Activated naive CD8-positive, alpha-beta T cell treated with anti-CD3 and anti-CD28 coated beads, Interleukin-2, amount 10 ng/mL, durations not matched to agents 7 days and 5 days (primary cell): ENCODE measurements at regions not wholly inside any gene's neighbourhood (a gene's known extent, or its start where the extent isn't known, plus 50 kb on each side); places are given as distances from the start of the nearest gene placed in this dataset.

Experiments used
- ATAC-seq: fragments of 150-1000 bp; cut with Tn5 transposase; one replicate; pipeline ENCODE4 v1.10.0; 2021; ENCODE audit warnings: low read depth, moderate library complexity
- POLR2A ChIA-PET: fragments of 350-600 bp; sonication (Branson Sonifier 250); formaldehyde crosslinking; loops from one replicate; lab custom pipeline; 2021; ENCODE audit warnings: antibody characterized with exemption; lab: Charles Lee
- DNase-seq: peaks from one replicate; pipeline ENCODE4 v3.0.0; 2021
- H3K27ac Mint-ChIP-seq: one replicate; pipeline ENCODE4 v1.8.0; 2022; ENCODE audit warnings: mild to moderate bottlenecking, mixed read lengths
- H3K27me3 Mint-ChIP-seq: one replicate; pipeline ENCODE4 v1.8.0; 2022; ENCODE audit warnings: mild to moderate bottlenecking, moderate library complexity, mixed read lengths
- H3K36me3 Mint-ChIP-seq: one replicate; pipeline ENCODE4 v1.8.0; 2021; ENCODE audit warnings: mild to moderate bottlenecking, mixed read lengths
- H3K4me1 Mint-ChIP-seq: one replicate; pipeline ENCODE4 v1.8.0; 2021; ENCODE audit warnings: mixed read lengths
- H3K4me3 Mint-ChIP-seq: one replicate; pipeline ENCODE4 v1.8.0; 2022; ENCODE audit warnings: mild to moderate bottlenecking, moderate library complexity, mixed read lengths
- H3K9me3 Mint-ChIP-seq: one replicate; pipeline ENCODE4 v1.8.0; 2021; ENCODE audit warnings: mixed read lengths

DNA sequence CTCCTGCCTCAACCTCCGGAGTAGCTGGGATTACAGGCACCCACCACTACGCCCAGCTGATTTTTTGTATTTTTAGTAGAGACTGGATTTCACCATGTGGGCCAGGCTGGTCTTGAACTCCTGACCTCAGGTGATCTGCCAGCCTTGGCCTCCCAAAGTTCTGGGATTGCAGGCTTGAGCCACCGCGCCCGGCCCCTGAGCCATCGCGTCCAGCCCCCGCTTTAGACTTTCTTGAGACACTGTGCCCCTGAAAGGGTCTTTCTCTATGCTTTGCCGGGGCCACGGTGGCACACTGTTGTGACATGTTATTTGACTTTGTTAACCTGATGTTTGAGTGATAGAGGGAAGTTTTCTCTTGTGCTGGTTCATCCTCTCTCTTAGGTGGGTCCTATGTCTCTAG, 186.4 kb downstream of the BTG1 start:
- Mint-ChIP-seq H3K4me1 (peaks cover 3% of the 10 kb centered on the region), H3K36me3 (peaks cover 12% of the 10 kb centered on the region), H3K9me3 (peaks cover 15% of the 10 kb centered on the region), H3K27ac (no peak overlapping the region), H3K27me3 (no peaks in the 10 kb centered on the region), H3K4me3 (no peak overlapping the region)
- POLR2A ChIA-PET = no interaction called here
- ATAC-seq (no peak), DNase-seq (no peak)

DNA sequence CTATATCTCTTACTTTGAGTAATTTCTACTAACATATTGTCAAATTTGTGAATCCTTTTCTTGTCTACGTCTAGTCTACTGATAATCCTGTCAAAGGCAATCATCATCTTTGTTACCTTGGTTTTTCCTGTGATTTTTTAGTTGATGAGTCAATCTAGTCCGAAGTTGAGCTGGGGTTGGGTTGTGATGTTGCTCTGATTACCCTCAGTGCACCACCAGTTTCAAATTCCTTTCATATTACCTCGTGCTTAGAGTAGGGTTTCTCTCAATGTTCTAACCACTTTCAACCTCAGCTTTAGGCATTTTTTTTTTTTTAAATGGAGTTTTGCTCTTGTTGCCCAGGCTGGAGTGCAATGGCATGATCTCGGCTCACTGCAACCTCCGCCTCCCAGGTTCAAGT, 186.8 kb downstream of the BTG1 start:
- peaks cover 3% of the 10 kb centered on the region for H3K4me1 Mint-ChIP-seq
- peaks cover 12% of the 10 kb centered on the region for H3K36me3 Mint-ChIP-seq
- ATAC-seq = no peak
- no peaks in the 10 kb centered on the region for H3K27me3 Mint-ChIP-seq
- DNase-seq = no peak
- H3K27ac Mint-ChIP-seq = no peak overlapping the region
- POLR2A ChIA-PET = no interaction called here
- no peak overlapping the region for H3K4me3 Mint-ChIP-seq
- H3K9me3 Mint-ChIP-seq = peaks cover 15% of the 10 kb centered on the region

DNA sequence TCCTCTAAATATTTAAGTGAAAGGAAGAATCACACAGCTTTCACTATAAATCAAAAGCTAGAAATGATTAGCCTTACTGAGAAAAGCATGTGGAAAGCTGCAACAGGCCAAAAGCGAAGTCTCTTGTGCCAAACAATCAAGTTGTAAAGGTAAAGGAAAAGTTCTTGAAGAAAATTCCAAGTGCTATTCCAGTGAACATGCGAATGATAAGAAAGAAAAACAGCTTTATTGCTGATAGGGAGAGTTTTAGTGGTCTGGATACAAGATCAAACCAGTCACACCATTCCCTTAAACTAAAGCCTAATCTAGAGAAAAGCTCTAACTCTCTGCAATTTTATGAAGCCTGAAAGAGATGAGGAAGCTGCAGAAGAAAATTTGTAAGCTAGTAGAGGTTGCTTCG, 190.9 kb downstream of the BTG1 start:
- Mint-ChIP-seq H3K27ac (no peak overlapping the region), H3K36me3 (peaks cover 8% of the 10 kb centered on the region), H3K9me3 (peaks cover 15% of the 10 kb centered on the region), H3K27me3 (no peaks in the 10 kb centered on the region), H3K4me3 (no peak overlapping the region), H3K4me1 (peaks cover 3% of the 10 kb centered on the region)
- POLR2A ChIA-PET = no interaction called here
- no peak for ATAC-seq
- no peak for DNase-seq

DNA sequence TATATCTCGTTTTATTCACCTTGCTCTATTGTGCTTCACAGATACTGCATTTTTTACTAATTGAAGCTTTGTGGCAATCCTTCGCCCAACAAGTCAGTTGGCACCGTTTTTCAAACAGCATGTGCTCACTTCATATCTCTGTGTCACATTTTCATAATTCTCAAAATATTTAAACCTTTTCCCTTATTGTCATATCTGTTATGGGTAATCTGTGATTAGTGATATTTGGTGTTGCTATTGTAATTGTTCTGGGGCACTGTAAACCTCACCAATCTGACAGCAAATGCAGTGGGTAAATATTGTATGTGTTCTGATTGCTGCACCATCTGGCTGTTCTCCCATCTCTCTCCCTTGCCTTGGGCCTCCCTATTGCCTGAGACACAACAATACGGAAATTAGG, 191.3 kb downstream of the BTG1 start:
- Mint-ChIP-seq H3K27ac (no peak overlapping the region), H3K27me3 (no peaks in the 10 kb centered on the region), H3K4me1 (peaks cover 3% of the 10 kb centered on the region), H3K4me3 (no peak overlapping the region), H3K36me3 (peaks cover 8% of the 10 kb centered on the region), H3K9me3 (peaks cover 15% of the 10 kb centered on the region)
- DNase-seq (no peak), ATAC-seq (no peak)
- POLR2A ChIA-PET = no interaction called here

DNA sequence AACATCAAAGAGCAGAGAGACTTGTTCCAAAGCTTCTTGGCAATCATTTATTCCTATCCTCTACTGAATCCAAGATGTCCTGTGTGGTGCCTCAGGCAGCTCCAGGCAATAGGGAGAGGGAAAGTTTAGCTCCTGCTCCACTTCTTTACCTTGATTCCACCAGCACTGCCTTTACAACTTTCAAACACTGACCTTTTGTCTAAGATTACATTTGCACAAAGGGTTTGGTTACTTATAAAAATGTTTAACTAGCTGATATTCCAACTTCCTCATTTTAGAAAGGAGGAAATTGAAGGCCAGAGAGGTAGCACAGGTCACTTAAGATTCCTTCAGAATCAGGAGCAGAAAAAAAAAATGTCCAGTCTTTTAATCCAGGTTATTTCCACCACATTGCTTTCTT, 192.7 kb downstream of the BTG1 start:
- Mint-ChIP-seq H3K4me1 (peaks cover 4% of the 10 kb centered on the region), H3K27ac (no peak overlapping the region), H3K4me3 (no peak overlapping the region), H3K36me3 (peaks cover 8% of the 10 kb centered on the region), H3K9me3 (peaks cover 15% of the 10 kb centered on the region), H3K27me3 (no peaks in the 10 kb centered on the region)
- no peak for ATAC-seq
- POLR2A ChIA-PET = no interaction called here
- DNase-seq = no peak

DNA sequence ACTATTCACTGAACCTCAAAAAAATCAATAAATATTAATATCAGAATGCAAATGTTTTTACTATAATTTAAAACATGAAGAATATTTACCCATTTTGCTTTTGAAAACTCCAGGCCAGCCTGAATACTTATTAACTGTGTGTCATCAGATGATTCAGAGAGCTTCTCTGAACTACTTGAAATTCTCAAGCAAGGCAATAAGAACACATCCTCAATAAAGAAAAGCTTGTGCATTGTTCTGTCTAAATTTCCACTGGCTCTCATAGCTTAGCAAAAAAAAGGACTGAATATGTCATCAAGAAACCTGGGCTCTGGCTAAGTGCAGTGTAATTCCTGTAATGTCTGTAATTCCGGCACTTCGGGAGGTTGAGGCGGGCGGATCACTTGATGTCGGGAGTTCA, 194.1 kb downstream of the BTG1 start:
- POLR2A ChIA-PET = no interaction called here
- H3K36me3 Mint-ChIP-seq = peaks cover 1% of the 10 kb centered on the region
- ATAC-seq (no peak), DNase-seq (no peak)
- H3K27ac Mint-ChIP-seq = no peak overlapping the region
- H3K4me3 Mint-ChIP-seq = no peak overlapping the region
- H3K4me1 Mint-ChIP-seq = peaks cover 6% of the 10 kb centered on the region
- no peaks in the 10 kb centered on the region for H3K27me3 Mint-ChIP-seq
- peaks cover 13% of the 10 kb centered on the region for H3K9me3 Mint-ChIP-seq

DNA sequence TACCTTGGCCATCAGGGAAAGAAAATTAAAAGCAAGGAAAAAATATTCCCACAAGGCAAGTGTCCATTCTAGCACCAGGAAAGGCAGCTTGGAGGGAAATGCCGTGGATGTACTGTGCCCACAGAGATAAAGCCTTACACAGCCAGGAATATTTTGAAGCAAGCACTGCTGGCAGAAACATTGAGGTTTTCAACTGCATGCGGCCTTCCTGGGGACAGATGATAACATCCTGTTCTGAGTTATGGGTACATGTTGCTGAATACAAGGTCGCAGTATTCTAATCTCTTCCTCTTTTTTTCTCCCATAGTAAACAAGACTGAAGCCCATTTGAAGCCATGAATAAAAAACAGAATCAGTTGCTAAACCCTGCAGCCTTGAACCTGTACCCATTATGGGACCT, 197.1 kb downstream of the BTG1 start:
- DNase-seq = no peak
- H3K4me1 Mint-ChIP-seq = peaks cover 6% of the 10 kb centered on the region
- peak; percentile 33 for ATAC-seq
- H3K4me3 Mint-ChIP-seq = no peak overlapping the region
- H3K27ac Mint-ChIP-seq = no peak overlapping the region
- POLR2A ChIA-PET = no interaction called here
- peaks cover 7% of the 10 kb centered on the region for H3K36me3 Mint-ChIP-seq
- no peaks in the 10 kb centered on the region for H3K9me3 Mint-ChIP-seq
- no peaks in the 10 kb centered on the region for H3K27me3 Mint-ChIP-seq

DNA sequence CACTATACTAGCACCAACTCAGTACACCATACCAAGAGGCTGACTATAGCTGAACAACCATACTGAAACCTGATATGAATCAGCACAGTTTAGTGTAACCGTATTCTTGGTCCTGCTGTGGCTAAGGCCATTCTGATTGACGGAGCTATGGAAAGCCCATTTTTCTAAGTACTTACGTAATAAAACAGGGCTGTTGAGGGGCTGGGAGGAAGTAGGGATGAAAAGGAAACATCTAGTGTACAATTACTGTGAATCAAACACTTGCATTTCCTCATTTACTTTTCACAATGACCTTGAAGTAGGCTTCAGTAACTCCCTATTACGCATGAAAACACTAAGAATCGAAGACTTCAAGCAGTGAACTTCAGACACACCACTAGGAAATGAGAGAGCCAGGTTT, 198.2 kb downstream of the BTG1 start:
- Mint-ChIP-seq H3K9me3 (peaks cover 1% of the 10 kb centered on the region), H3K27me3 (no peaks in the 10 kb centered on the region), H3K36me3 (peaks cover 9% of the 10 kb centered on the region), H3K4me1 (peaks cover 6% of the 10 kb centered on the region), H3K27ac (no peak overlapping the region), H3K4me3 (no peak overlapping the region)
- POLR2A ChIA-PET = no interaction called here
- ATAC-seq = no peak
- DNase-seq = no peak

DNA sequence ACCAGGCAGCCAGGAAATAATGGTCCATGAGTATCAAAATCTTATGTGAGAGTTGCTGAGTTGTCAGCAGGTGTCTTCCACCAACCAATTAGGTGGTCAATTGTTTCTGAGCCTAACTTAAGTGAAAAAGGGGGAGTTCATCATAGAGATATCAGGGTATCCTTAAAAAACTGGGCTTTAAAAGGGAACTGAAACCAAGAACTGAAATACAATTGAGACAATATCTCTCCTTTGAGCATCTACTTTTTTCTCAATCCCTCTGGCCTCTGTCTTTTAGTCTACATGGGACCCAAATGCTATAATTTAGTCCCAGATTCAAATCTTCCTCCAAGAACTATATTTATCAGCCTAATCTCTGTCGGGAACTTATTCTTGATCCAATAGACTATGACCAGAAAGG, 201.0 kb downstream of the BTG1 start:
- POLR2A ChIA-PET = no interaction called here
- Mint-ChIP-seq H3K27ac (no peak overlapping the region), H3K4me3 (no peak overlapping the region), H3K4me1 (peaks cover 6% of the 10 kb centered on the region), H3K9me3 (peaks cover 4% of the 10 kb centered on the region), H3K27me3 (no peaks in the 10 kb centered on the region), H3K36me3 (peaks cover 10% of the 10 kb centered on the region)
- DNase-seq (no peak), ATAC-seq (no peak)

DNA sequence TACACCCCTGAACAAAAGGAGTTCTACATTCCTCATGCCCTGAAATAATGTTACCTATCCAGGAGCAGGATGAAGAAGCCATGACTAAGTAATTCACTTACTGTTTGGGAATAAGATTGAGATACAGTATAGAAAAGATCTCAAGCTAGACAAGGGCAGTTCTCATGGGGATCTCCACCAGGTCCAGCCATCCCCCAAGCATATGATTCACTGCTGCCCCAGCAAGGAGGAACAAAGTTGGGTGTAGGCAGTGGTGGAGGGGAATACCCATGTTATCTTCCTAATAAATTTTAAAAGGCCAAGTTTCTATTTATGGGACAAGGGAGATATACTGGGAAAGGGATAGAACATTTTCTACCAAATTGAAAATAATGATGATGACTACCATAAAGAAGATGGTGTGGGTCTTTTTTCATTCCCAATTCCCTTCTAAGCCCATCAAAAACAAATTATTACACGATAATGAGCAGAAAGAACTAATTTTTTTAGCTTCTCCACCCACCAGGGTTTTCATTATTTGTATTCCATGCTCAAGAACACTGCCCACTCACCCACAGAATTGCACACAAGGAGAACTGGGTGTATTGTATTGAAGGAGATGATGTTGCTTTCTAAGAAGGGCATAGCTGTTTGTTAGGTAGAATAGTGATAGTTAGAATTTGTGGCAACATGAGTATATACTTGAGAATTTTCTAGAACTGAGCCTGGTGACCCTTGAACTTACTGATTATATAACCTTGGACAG, 204.6 kb downstream of the BTG1 start:
- POLR2A ChIA-PET = no interaction called here
- no peak for ATAC-seq
- no peak overlapping the region for H3K27ac Mint-ChIP-seq

DNA sequence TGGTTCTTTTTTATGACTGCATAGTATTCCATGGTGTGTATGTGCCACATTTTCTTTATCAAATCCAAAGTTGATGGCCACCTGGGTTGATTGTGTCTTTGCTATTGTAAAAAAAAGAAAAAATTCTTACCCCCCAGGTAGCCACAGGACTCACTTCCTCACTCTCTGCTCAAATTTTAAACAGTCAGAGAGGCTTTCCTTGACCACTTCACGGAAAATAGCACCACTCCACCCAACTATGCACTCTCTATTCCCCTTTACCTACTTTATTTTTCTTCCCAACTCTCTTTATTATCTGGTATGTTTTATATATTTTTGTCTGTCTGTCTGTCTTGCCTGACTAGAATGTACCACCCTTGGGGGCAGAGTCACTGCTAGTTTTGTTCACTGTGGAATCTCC, 205.3 kb downstream of the BTG1 start:
- Mint-ChIP-seq H3K27me3 (no peaks in the 10 kb centered on the region), H3K9me3 (peaks cover 8% of the 10 kb centered on the region), H3K27ac (no peak overlapping the region), H3K4me3 (no peak overlapping the region), H3K4me1 (no peaks in the 10 kb centered on the region), H3K36me3 (peaks cover 10% of the 10 kb centered on the region)
- POLR2A ChIA-PET = no interaction called here
- DNase-seq (no peak), ATAC-seq (no peak)

More for the DNA sequence above, 204.6 kb downstream of the BTG1 start:
- no peaks in the 10 kb centered on the region for H3K27me3 Mint-ChIP-seq
- H3K4me1 Mint-ChIP-seq = no peaks in the 10 kb centered on the region
- H3K4me3 Mint-ChIP-seq = no peak overlapping the region
- H3K9me3 Mint-ChIP-seq = peaks cover 8% of the 10 kb centered on the region
- DNase-seq = no peak
- H3K36me3 Mint-ChIP-seq = peaks cover 13% of the 10 kb centered on the region

DNA sequence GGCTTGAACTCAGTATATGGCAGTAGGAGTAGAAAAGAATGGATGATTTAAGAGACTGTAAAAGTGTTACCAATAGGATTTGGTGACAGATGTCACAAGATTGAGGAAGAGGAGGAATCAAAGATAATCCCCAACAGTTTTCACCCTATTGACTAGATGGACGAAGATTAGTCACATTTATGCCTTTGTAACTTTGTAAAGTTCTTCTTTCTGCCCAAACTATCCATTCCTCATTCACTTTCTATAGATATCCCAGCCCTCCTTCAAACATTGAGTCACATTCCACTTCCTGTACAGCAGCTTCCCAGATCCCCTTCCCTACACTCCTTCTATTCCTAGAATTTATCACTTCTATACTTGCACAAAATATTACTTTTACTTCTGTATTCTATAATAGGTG, 207.9 kb downstream of the BTG1 start:
- DNase-seq = no peak
- no peak overlapping the region for H3K4me3 Mint-ChIP-seq
- peaks cover 7% of the 10 kb centered on the region for H3K36me3 Mint-ChIP-seq
- no peaks in the 10 kb centered on the region for H3K4me1 Mint-ChIP-seq
- POLR2A ChIA-PET = no interaction called here
- no peaks in the 10 kb centered on the region for H3K27me3 Mint-ChIP-seq
- ATAC-seq = no peak
- peaks cover 8% of the 10 kb centered on the region for H3K9me3 Mint-ChIP-seq
- H3K27ac Mint-ChIP-seq = no peak overlapping the region

DNA sequence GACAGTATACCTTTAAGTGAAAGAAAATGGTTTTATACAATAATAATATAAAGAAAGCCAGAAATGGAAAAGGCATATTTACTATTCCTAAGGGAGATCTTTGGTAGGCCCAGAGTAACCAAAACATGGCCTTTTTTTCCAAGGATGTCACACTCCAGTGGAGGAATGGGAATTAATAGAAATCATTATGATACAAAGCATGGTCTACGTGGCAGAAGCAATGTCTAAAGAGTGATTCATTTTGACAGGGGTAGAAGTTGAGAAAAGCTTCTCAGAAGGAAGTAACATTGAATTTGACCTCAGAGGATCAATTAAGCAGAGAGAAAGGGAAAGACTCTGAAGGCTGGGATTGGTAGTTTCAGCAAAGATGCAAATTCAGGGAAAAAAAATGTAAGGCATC, 208.6 kb downstream of the BTG1 start:
- no peak overlapping the region for H3K27ac Mint-ChIP-seq

DNA sequence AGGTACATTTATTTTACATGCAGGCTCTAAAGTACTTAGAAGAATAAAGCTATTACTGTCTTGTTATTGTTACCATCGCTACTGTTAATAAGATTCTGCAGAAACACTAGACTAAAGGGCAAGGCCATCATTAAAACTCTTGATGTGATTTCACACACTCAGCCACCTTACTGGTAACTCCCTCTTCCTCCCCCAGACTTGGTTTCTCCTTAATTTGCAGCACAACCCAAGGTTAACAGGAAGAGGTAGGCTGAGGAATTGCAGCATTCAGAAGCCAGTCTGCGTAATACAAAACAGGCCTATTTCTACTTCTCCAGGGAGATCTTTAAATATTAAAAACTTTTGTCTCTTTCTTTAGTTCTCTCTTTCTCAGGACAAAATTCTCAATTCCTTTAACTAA, 210.3 kb downstream of the BTG1 start:
- H3K27ac Mint-ChIP-seq = no peak overlapping the region
- H3K4me1 Mint-ChIP-seq = no peaks in the 10 kb centered on the region
- POLR2A ChIA-PET = no interaction called here
- H3K36me3 Mint-ChIP-seq = peaks cover 5% of the 10 kb centered on the region
- DNase-seq = no peak
- peaks cover 8% of the 10 kb centered on the region for H3K9me3 Mint-ChIP-seq
- no peak overlapping the region for H3K4me3 Mint-ChIP-seq
- no peaks in the 10 kb centered on the region for H3K27me3 Mint-ChIP-seq
- no peak for ATAC-seq

More for the DNA sequence above, 208.6 kb downstream of the BTG1 start:
- no peak overlapping the region for H3K4me3 Mint-ChIP-seq
- H3K36me3 Mint-ChIP-seq = peaks cover 4% of the 10 kb centered on the region
- peaks cover 6% of the 10 kb centered on the region for H3K9me3 Mint-ChIP-seq
- no peaks in the 10 kb centered on the region for H3K27me3 Mint-ChIP-seq
- ATAC-seq (no peak), DNase-seq (no peak)
- H3K4me1 Mint-ChIP-seq = no peaks in the 10 kb centered on the region
- POLR2A ChIA-PET = no interaction called here
